GM21423 (cell line): ENCODE measurements at regions not wholly inside any gene's neighbourhood (a gene's known extent, or its start where the extent isn't known, plus 50 kb on each side); places are given as distances from the start of the nearest gene placed in this dataset.

Source experiments
- ATAC-seq: cut with Tn5 transposase; IDR thresholded peaks from one replicate; pipeline ENCODE4 v1.9.1; 2021; ENCODE audit warnings: mild to moderate bottlenecking, moderate library complexity; ENCODE audit not compliant: unreplicated experiment

- no peak for ATAC-seq
Observed at GRCh38 chr7:13508586-13508985, 480.9 kb downstream of the ETV1 start.

- ATAC-seq: no peak
Observed at GRCh38 chr7:13518738-13519137, 470.7 kb downstream of the ETV1 start.

- no peak for ATAC-seq
Observed at GRCh38 chr7:13524076-13524475, 465.4 kb downstream of the ETV1 start.

DNA sequence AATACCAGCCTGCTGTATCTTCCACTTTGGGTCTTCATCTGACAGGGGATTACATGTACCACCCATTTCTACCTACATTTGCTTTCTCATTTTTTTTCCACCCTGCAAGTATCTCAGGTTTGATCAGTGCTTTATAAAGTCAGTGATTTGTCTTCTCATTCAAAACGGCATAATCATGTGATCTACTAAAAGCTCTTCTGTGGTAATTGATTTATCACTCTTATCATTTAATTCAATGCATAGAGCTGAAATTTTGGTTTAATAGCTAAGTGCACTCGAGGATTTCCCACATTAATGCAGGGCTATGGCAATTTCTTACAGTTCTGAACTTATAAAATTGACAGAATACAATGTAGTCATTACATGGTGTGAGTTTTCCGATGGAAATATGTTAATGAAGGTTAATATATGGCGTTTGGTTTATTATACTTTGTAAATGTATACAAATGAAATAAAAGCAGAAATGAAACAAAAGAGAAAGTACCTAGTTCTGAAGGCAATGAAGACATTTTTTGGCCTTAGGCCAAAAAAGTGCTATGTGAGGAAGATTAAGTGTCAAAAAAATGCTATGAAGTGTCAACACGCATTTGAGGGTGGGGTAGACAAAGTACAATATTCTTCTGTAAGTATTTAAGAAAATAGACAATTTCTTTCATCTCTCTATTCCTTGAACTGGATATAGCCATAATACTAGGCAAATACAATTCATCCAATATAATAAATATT lies 457.3 kb downstream of the ETV1 start:
- no peak for ATAC-seq

DNA sequence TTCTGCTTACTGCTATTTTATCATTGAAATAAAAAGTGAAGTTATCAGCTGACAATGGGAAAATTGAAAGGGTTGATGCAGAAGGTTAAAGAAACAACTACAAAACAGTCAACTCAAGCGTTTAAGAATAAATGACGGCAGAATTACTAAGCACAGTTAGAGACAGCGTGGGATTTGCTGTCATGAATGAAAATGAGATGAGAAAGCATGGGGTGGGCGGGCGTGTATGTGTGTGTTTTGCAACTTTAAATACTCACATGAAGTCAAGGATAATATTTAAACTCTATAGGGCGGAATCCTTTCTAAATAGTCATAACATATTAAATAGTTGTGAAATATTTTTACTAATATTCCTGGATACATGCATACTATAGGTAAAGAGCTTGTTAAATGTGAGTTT lies 450.8 kb downstream of the ETV1 start:
- ATAC-seq: no peak

- no peak for ATAC-seq
Observed at GRCh38 chr7:13540429-13540828, 449.0 kb downstream of the ETV1 start.

DNA sequence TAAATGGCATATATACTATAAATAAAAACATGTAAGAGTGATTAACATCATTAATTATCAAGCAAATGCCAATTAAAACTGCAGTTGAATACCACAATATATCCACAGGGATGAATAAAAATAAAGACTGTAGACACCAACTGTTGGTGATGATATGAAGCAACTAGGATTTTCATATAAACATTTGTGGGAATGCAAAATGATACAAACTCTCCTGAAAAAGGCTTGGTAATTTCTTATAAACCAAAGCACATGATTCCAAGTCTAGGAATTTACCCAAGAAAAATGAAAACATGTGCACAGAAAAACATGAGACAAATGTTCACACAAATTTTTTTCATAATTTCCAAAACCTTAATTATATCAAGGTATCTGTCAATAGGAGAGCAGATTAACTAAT lies 448.1 kb downstream of the ETV1 start:
- no peak for ATAC-seq

DNA sequence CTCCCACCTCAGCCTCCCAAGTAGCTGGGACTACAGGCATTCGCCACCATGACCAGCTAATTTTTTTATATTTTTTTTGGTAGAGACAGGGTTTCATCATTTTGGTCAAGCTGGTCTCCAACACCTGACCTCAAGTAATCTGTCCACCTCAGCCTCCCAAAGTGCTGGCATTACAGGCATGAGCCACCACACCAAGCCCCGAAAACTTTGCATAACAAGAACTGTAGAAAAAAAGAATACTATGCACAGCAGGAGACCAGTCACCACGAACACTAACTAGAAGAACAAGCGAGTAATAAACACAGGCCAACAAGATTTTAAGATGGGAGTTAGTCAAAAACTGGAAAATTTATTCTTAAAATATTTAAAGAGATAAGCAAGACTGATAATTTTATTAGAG lies 447.0 kb downstream of the ETV1 start:
- no peak for ATAC-seq

GRCh38 chr7:13551503-13551902 lies 438.0 kb downstream of the ETV1 start:
- ATAC-seq: no peak

GRCh38 chr7:13560441-13560840 lies 429.0 kb downstream of the ETV1 start:
- ATAC-seq: no peak

DNA sequence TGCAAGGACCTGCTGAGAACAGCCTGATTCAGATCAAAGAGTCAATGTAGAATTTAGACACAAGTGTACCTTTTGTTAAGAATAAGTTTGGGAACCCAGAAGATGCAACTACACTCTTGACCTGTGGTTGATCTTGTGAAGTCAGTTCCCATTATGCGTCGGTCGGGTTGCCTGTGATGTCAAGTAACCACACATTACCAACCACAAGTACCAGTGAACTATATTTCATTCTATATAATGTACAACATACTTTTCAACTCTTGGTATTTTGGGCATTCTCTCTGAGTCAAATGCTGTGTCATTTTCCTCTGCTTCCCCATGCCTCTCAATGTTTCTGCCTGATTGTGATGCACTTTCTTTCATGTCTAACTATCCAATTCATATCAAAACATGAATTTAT lies 426.2 kb downstream of the ETV1 start:
- ATAC-seq: no peak

GRCh38 chr7:13563680-13564079 lies 425.8 kb downstream of the ETV1 start:
- no peak for ATAC-seq

DNA sequence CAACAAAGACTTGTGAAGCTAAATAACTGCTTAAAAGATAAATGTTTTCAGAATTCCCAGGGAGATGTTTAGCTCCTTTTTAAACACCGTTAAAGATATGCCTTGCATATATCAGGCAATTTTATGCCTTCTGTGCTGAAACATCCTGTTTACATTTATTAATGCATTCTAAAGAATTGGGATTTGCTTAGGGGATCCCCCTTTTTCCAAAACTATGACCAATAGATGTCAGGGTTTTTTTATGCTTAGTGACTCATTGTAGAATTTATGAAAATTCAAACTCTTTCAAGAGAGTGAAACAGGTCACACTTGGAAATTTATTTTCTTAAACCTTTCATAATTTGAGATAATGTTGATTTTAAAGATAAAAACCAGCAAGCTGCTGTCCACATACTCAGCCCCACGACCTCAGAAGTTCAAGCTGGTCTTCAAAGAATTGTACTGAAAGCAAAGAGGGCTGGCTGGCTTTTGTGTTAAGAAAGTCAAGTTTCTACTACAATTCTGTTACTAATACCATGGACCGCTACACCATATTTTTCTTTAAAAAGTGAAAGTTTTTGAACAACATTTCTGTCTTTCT lies 411.8 kb downstream of the ETV1 start:
- no peak for ATAC-seq

GRCh38 chr7:13578294-13578693 lies 411.2 kb downstream of the ETV1 start:
- ATAC-seq: no peak

- ATAC-seq: no peak
Observed at GRCh38 chr7:13581097-13581496, 408.4 kb downstream of the ETV1 start.

DNA sequence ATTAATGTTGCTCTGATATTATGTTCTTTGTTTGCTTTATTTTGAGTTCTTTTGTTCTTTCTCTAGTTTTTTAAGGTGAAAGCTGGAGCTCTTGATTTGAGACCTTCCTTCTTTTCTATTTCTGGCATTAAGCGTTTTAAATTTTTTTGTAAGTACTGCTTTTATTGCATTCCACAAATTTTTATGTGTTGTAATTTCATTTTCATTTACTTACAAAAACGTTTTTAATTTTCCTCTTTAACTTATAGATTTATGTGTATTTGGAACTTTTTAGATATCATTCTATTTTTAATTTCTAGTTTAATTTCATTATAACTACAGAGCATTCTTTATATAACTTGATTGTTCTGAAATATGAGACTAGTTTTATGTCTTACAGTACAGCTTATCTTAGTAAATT lies 395.6 kb downstream of the ETV1 start:
- no peak for ATAC-seq

- ATAC-seq: no peak
Observed at GRCh38 chr7:13602036-13602435, 387.4 kb downstream of the ETV1 start.

DNA sequence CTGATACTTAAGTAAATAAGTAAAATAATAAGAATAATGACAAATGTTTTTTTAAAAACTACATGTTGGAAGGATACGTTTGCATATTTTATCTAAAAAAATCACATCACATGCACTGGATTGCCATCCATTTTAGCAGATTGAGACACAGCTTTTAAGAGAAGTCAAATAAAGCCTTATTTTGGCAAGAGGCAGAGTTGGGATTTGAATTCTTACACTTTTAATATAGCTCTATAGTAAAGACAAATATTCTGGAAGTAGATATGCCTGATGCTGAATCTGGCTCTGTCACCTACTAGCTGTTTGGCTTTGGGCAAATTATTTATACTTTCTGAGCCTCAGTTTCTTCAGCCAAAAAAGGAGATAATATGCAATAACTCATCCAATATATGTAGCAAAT lies 386.4 kb downstream of the ETV1 start:
- ATAC-seq: no peak

- ATAC-seq: no peak
Observed at GRCh38 chr7:13603661-13604060, 385.8 kb downstream of the ETV1 start.

DNA sequence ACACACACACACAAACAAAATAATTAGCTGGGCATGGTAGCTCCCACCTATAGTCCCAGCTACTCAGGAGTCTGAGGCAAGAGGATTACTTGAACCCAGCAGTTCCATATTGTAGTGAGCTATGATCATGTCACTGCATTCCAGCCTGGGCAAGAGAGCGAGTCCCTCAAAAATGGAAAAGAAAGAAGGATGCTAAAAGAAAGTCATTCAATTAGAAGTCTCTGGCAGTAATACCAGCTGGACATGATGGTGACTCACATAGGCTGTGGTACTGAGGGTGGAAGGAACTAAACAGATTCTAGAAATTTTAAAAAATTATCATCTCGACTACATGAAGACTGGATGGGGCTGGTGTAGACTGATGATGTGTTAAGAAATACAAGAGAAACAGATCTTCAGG lies 385.3 kb downstream of the ETV1 start:
- ATAC-seq: no peak

DNA sequence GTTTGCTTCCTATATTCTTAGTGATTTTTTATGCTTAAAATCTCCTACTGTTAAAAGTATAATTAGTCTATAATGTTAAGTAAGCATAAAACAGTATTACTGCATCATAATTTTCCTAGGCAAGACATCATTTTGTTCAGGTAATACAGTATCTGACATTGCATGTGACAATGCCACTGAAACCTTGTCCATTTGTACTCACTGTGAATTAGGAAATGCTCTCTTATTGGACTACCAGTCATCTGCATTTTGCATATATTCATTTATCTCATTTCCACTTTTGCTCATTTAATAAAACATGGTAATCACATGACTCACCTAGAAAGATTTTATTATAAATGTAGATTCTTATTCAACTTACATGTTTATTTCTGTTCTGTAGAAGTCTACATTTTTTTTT lies 379.1 kb downstream of the ETV1 start:
- ATAC-seq: no peak

GRCh38 chr7:13615679-13616078 lies 373.8 kb downstream of the ETV1 start:
- no peak for ATAC-seq

- no peak for ATAC-seq
Observed at GRCh38 chr7:13627455-13627854, 362.0 kb downstream of the ETV1 start.
